Right cardiac atrium (tissue), 5 donors: ENCODE measurements at regions not wholly inside any gene's neighbourhood (a gene's known extent, or its start where the extent isn't known, plus 50 kb on each side); places are given as distances from the start of the nearest gene placed in this dataset.

Experiments
- ATAC-seq, 2 donors: fragments of 200-7000 bp; cut with Tn5 transposase; one replicate each; pipeline versions ENCODE4 v1.8.0 to v1.9.1; 2020; ENCODE audit warnings: moderate library complexity in 2 of 2, mild to moderate bottlenecking in 1 of 2
- DNase-seq, 3 donors: peaks; one replicate each; pipeline ENCODE4 v3.0.0-alpha.2; 2020
- H3K27ac ChIP-seq: one replicate; pipeline ENCODE4 v1.5.1; 2013; ENCODE audit warnings: mild to moderate bottlenecking, low read length, control low read depth, moderate library complexity
- H3K27me3 ChIP-seq: one replicate; pipeline ENCODE4 v1.6.1; 2013; ENCODE audit not compliant: control insufficient read depth, insufficient read depth
- H3K4me1 ChIP-seq: one replicate; pipeline ENCODE4 v1.6.1; 2013; ENCODE audit warnings: low read length; ENCODE audit not compliant: control insufficient read depth, insufficient read depth
- H3K4me3 ChIP-seq: one replicate; pipeline ENCODE4 v1.5.1; 2013; ENCODE audit warnings: low read length, control low read depth
- H3K9me3 ChIP-seq: one replicate; pipeline ENCODE4 v1.6.1; 2013; ENCODE audit warnings: low read length; ENCODE audit not compliant: control insufficient read depth
- WGBS: extraction: QIAGEN DNeasy Blood & Tissue Kit; methylation state at CpG from one replicate; pipeline ENCODE4 v1.1.7; 2013; 5-methylcytosine and 5-hydroxymethylcytosine counted together
- intact Hi-C, 4 donors: fragments of 100-400 bp; cut with DNase I; formaldehyde crosslinking; loops; one replicate each; pipeline versions ENCODE4 v1.11.0 to v1.14.0; 2022 to 2023
- donor health status: healthy with polysubstance abuse.
- donor health status: DM: no; HTN: yes; CAD: no.
- donor health status: DM: no; HTN: no; CAD: no.
- donor health status: DM: no; HTN: yes; CAD: no; lungs with severe emphysema.
- donor health status: DM: yes; HTN: yes; CAD: no.

- ATAC-seq (no peak), DNase-seq (no peak)
- H3K4me1 ChIP-seq = no peaks in the 10 kb centered on the region
- H3K27me3 ChIP-seq = no peaks in the 10 kb centered on the region
- WGBS = 90% methylated on average over 9 of the region's 9 CpGs
- H3K27ac ChIP-seq = no peak overlapping the region
- intact Hi-C loops = no loop called here
- no peaks in the 10 kb centered on the region for H3K9me3 ChIP-seq
- no peak overlapping the region for H3K4me3 ChIP-seq
Measured at GRCh38 chr6:103017878-103018277, 1624.4 kb downstream of the GRIK2 start.

GRCh38 chr6:103011605-103012004, 1618.1 kb downstream of the GRIK2 start:
- WGBS = 49% methylated on average over 2 of the region's 2 CpGs
- ATAC-seq (no peak), DNase-seq (no peak)
- intact Hi-C loops = no loop called here
- no peaks in the 10 kb centered on the region for H3K27me3 ChIP-seq
- H3K9me3 ChIP-seq = no peaks in the 10 kb centered on the region
- H3K27ac ChIP-seq = no peak overlapping the region
- H3K4me1 ChIP-seq = no peaks in the 10 kb centered on the region
- H3K4me3 ChIP-seq = no peak overlapping the region

- Histone ChIP-seq H3K27me3 (no peaks in the 10 kb centered on the region), H3K4me1 (no peaks in the 10 kb centered on the region), H3K4me3 (no peak overlapping the region), H3K27ac (no peak overlapping the region), H3K9me3 (no peaks in the 10 kb centered on the region)
- intact Hi-C loops = no loop called here
- DNase-seq (no peak), ATAC-seq (no peak)
- 63% methylated on average over 3 of the region's 3 CpGs for WGBS
Measured at GRCh38 chr6:103002282-103002681, 1608.8 kb downstream of the GRIK2 start.

DNA sequence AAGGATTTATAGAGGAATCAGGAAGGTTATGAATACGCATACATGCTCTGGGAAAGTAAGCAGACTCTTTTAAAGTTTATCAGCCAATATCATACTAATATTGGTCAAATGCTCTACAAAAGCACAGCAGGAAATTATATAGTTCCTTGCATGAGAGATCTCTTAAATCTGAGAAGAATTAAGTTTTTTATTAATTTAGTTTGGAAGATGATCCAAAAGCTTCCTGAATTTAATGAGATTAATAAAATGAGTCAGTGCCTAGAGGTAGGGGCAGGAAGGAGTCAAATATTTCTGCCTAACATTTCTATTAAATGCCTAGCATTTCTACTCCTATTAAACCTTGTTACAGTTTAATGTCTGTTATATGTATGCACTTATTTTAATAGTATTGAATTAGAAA, 1608.2 kb downstream of the GRIK2 start:
- Histone ChIP-seq H3K9me3 (no peaks in the 10 kb centered on the region), H3K27me3 (no peaks in the 10 kb centered on the region), H3K4me3 (no peak overlapping the region), H3K27ac (no peak overlapping the region), H3K4me1 (no peaks in the 10 kb centered on the region)
- DNase-seq (no peak), ATAC-seq (no peak)
- intact Hi-C loops = no loop called here
- 80% methylated on average over 1 of the region's 1 CpG for WGBS

- Histone ChIP-seq H3K27me3 (no peaks in the 10 kb centered on the region), H3K9me3 (no peaks in the 10 kb centered on the region), H3K4me3 (no peak overlapping the region), H3K27ac (no peak overlapping the region), H3K4me1 (no peaks in the 10 kb centered on the region)
- ATAC-seq = no peak
- intact Hi-C loops = no loop called here
- WGBS = 39% methylated on average over 8 of the region's 8 CpGs
- no peak for DNase-seq
Measured at GRCh38 chr6:103000688-103001087, 1607.2 kb downstream of the GRIK2 start.

GRCh38 chr6:102995491-102995890, 1602.0 kb downstream of the GRIK2 start:
- no peaks in the 10 kb centered on the region for H3K9me3 ChIP-seq
- DNase-seq = no peak
- H3K27me3 ChIP-seq = no peaks in the 10 kb centered on the region
- H3K4me1 ChIP-seq = no peaks in the 10 kb centered on the region
- ATAC-seq = no peak
- no peak overlapping the region for H3K27ac ChIP-seq
- intact Hi-C loops = no loop called here
- no peak overlapping the region for H3K4me3 ChIP-seq

DNA sequence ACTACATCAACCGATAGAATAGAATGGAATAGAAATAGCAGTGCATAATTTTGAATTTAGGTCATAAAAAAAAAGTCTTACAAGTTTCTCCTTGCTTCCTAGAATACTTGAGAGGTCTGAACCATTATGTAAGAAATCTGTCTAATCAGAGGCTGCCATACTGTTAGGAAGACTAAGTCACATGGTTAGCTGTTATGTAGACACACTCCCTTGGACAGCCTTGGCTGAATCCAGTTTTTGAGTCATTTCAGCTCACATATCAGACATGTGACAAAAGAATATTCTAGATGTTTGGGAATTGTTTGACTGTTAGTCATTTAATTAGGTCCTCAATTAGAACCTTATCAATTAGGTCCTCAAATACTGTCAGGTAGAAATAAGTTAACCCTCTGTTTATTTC, 1601.4 kb downstream of the GRIK2 start:
- Histone ChIP-seq H3K27me3 (no peaks in the 10 kb centered on the region), H3K4me3 (no peak overlapping the region), H3K27ac (no peak overlapping the region), H3K9me3 (no peaks in the 10 kb centered on the region), H3K4me1 (no peaks in the 10 kb centered on the region)
- no peak for ATAC-seq
- WGBS = 87% methylated on average over 1 of the region's 1 CpG
- DNase-seq = no peak
- intact Hi-C loops = no loop called here

DNA sequence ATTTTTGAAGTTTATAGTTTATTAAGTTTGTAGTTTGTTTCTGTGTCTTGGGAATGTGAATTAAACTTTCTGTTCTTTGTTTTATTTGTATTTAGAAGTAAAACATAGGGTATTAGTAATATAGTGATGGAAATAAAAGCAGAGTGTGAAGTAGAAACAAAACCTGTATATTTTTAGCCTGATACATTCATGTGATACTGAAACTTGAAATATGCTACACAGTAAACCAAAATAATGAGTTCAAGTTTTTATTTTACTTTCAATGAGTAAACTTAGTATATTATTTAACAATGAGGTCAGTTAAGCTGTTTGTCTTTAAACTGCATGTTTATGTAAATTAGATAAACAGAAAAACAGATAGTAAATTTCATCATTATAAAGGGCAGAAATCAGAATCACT, 1592.6 kb downstream of the GRIK2 start:
- Histone ChIP-seq H3K4me1 (no peaks in the 10 kb centered on the region), H3K27me3 (no peaks in the 10 kb centered on the region), H3K4me3 (no peak overlapping the region), H3K9me3 (no peaks in the 10 kb centered on the region), H3K27ac (no peak overlapping the region)
- ATAC-seq (no peak), DNase-seq (no peak)
- intact Hi-C loops = no loop called here

GRCh38 chr6:102984357-102984756, 1590.8 kb downstream of the GRIK2 start:
- Histone ChIP-seq H3K4me1 (no peaks in the 10 kb centered on the region), H3K27ac (no peak overlapping the region), H3K27me3 (no peaks in the 10 kb centered on the region), H3K9me3 (no peaks in the 10 kb centered on the region), H3K4me3 (no peak overlapping the region)
- intact Hi-C loops = no loop called here
- ATAC-seq (no peak), DNase-seq (no peak)
- WGBS = 82% methylated on average over 1 of the region's 1 CpG

GRCh38 chr6:102981490-102982015, 1588.0 kb downstream of the GRIK2 start:
- 48% methylated on average over 2 of the region's 2 CpGs for WGBS
- no peaks in the 10 kb centered on the region for H3K27me3 ChIP-seq
- H3K4me3 ChIP-seq = no peak overlapping the region
- intact Hi-C loops = no loop called here
- no peak for ATAC-seq
- no peak overlapping the region for H3K27ac ChIP-seq
- no peaks in the 10 kb centered on the region for H3K4me1 ChIP-seq
- no peaks in the 10 kb centered on the region for H3K9me3 ChIP-seq
- DNase-seq = no peak

DNA sequence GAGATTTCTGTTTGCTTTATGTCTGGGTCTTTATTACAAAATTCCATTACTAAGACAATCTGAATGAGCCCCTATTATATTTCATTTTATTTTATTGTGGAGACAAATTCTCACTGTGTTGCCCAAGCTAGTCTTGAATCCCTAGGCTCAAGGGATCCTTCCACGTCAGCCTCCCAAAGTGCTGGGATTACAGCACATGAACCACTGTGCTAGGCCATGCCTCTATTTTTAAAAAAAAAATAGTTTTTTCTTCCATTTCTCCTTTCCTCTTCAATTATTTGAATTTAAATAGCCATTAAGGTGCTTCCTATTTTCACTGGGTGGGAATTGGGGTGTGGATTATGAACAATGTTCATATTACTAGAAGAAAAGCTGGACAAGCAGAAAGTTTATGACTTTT, 1587.4 kb downstream of the GRIK2 start:
- Histone ChIP-seq H3K9me3 (no peaks in the 10 kb centered on the region), H3K27me3 (no peaks in the 10 kb centered on the region), H3K4me1 (no peaks in the 10 kb centered on the region), H3K4me3 (no peak overlapping the region), H3K27ac (no peak overlapping the region)
- intact Hi-C loops = no loop called here
- WGBS = 78% methylated on average over 1 of the region's 1 CpG
- DNase-seq (no peak), ATAC-seq (no peak)

DNA sequence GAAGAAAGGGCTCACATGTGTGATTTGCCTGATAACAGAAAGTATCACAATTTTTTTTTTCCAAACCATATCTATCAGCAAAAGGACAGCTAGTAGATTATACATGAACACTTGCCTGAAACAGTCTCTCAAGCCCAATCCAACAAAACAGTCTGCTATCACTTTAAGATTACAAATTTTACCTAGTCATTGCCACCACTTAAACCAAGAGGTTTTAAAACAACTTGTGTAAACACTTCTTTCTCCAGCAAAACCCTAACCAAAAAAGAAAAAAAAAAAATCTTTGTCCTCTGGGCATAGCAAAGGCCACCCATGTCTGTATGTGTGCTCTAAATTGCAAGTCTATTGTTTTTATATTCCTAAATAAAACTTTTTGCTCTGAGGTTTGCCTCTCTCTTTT, 1568.4 kb downstream of the GRIK2 start:
- no peaks in the 10 kb centered on the region for H3K27me3 ChIP-seq
- no peak overlapping the region for H3K27ac ChIP-seq
- intact Hi-C loops = no loop called here
- H3K4me1 ChIP-seq = no peaks in the 10 kb centered on the region
- DNase-seq (no peak), ATAC-seq (no peak)
- no peak overlapping the region for H3K4me3 ChIP-seq
- no peaks in the 10 kb centered on the region for H3K9me3 ChIP-seq
